ENCODE measurements at regions not wholly inside any gene's neighbourhood (a gene's known extent, or its start where the extent isn't known, plus 50 kb on each side); places are given as distances from the start of the nearest gene placed in this dataset.
A peak's percentile ranks its signal among the peaks of the same experiment; 100 is the strongest.
"Not testable (repeated sequence)": the region's sequence is repeated elsewhere in the genome, so short reads cannot be mapped to it uniquely, and the experiment has no call there.

GRCh38 chr2:155513248-155513647 is 814.8 kb downstream of the KCNJ3 start:
- DNase-seq, result no peak

- DNase-seq, result no peak
These were observed 804.3 kb downstream of the KCNJ3 start for GRCh38 chr2:155502766-155503165.

- no peak for DNase-seq
These were observed 799.6 kb downstream of the KCNJ3 start for GRCh38 chr2:155498106-155498505.

GRCh38 chr2:155494744-155495143 is 796.2 kb downstream of the KCNJ3 start:
- no peak for DNase-seq

GRCh38 chr2:155485141-155485842 is 786.8 kb downstream of the KCNJ3 start:
- DNase-seq, result no peak

- no peak for DNase-seq
These were observed 782.6 kb downstream of the KCNJ3 start for GRCh38 chr2:155481141-155481540.

GRCh38 chr2:155472018-155472417 is 773.5 kb downstream of the KCNJ3 start:
- not testable (repeated sequence) for DNase-seq

GRCh38 chr2:155456222-155456621 is 757.7 kb downstream of the KCNJ3 start:
- DNase-seq, result peak; percentile 7

- DNase-seq, result peak; percentile 72
These were observed 744.4 kb downstream of the KCNJ3 start for GRCh38 chr2:155442755-155443372.

- DNase-seq, result no peak
These were observed 743.6 kb downstream of the KCNJ3 start for GRCh38 chr2:155442088-155442487.

GRCh38 chr2:155431004-155431507 is 732.6 kb downstream of the KCNJ3 start:
- DNase-seq, result no peak

GRCh38 chr2:155427470-155427869 is 729.0 kb downstream of the KCNJ3 start:
- no peak for DNase-seq

GRCh38 chr2:155424518-155424917 is 726.0 kb downstream of the KCNJ3 start:
- no peak for DNase-seq

- DNase-seq, result no peak
These were observed 720.3 kb downstream of the KCNJ3 start for GRCh38 chr2:155418753-155419152.

- DNase-seq, result no peak
These were observed 714.1 kb downstream of the KCNJ3 start for GRCh38 chr2:155412598-155412997.

GRCh38 chr2:155404433-155405002 is 706.0 kb downstream of the KCNJ3 start:
- DNase-seq, result no peak

- no peak for DNase-seq
These were observed 694.9 kb downstream of the KCNJ3 start for GRCh38 chr2:155393406-155393805.

GRCh38 chr2:155391613-155392130 is 693.2 kb downstream of the KCNJ3 start:
- no peak for DNase-seq

- DNase-seq, result peak; percentile 48
These were observed 690.7 kb downstream of the KCNJ3 start for GRCh38 chr2:155389224-155389623.

GRCh38 chr2:155384555-155385123 is 686.1 kb downstream of the KCNJ3 start:
- DNase-seq, result no peak

- no peak for DNase-seq
These were observed 684.3 kb downstream of the KCNJ3 start for GRCh38 chr2:155382776-155383175.

GRCh38 chr2:155381436-155381835 is 682.9 kb downstream of the KCNJ3 start:
- DNase-seq, result no peak

- DNase-seq, result no peak
These were observed 681.0 kb downstream of the KCNJ3 start for GRCh38 chr2:155379494-155379893.

Data from NCI-H226 (cell line).